GM21786 (cell line): ENCODE measurements at regions not wholly inside any gene's neighbourhood (a gene's known extent, or its start where the extent isn't known, plus 50 kb on each side); places are given as distances from the start of the nearest gene placed in this dataset.
A peak's percentile ranks its signal among the peaks of the same experiment; 100 is the strongest.
"Not testable (repeated sequence)": the region's sequence is repeated elsewhere in the genome, so short reads cannot be mapped to it uniquely, and the experiment has no call there.

Experiments used
- ATAC-seq: cut with Tn5 transposase; IDR thresholded peaks from one replicate; pipeline ENCODE4 v1.9.1; 2021; ENCODE audit not compliant: unreplicated experiment

DNA sequence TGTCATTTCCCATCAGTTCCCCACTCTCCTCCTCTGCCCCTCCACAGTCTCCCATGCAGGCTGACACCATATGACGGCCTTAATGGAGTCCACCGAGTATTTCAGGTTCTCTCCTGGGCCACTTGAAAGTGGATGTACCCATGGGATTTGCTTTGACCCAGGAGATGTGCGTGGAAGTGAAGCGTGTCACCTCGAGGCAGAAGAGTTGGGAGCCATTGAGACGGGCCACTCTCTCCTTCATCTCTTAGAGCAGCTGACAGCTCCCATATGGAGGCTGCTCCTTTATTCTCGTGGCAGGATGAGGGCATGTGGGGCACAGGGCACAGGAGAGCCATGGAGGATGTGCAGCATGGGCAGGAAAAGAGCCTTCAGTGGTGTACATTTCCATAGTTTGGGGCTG lies 144.7 kb upstream of the CRYM start:
- ATAC-seq, result not testable (repeated sequence)

- ATAC-seq, result not testable (repeated sequence)
Observed at GRCh38 chr16:21404699-21405098, 126.6 kb upstream of the CRYM start.

DNA sequence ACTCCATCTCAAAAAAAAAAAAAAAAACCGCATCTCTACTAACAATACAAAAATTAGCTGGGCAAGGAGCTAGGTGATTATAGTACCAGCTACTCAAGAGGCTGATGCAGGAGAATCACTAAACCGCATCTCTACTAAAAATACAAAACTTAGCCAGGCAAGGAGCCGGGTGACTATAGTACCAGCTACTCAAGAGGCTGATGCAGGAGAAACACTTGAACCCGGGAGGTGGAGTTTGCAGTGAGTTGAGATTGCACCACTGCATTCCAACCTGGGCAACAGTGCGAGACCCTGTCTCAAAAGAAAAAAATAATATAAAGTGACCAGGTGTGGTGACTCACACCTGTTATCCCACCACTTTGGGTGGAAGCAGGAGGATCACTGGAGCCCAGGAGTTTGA lies 119.8 kb upstream of the CRYM start:
- not testable (repeated sequence) for ATAC-seq

DNA sequence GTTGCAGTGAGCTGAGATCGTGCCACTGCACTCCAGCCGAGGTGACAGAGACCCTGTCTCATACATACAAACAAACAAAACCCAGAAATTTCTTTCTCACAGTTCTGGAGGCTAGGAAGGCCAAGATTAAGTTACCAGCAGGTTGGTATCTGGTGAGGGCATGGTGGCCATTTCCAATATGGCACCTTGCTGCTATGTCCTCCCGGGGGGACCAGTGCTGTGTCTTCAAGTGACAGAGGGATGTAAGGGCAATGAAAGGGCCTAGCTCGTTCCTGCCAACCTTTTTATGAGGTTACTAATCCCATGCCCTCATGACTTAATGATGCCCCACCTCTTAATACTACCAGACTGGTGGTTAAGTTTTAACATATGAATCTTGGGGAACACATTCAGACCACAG lies 118.5 kb upstream of the CRYM start:
- not testable (repeated sequence) for ATAC-seq

- ATAC-seq, result not testable (repeated sequence)
Observed at GRCh38 chr16:21390634-21391033, 112.5 kb upstream of the CRYM start.

- ATAC-seq, result not testable (repeated sequence)
Observed at GRCh38 chr16:21389860-21390259, 111.8 kb upstream of the CRYM start.

GRCh38 chr16:21387757-21388156 lies 109.7 kb upstream of the CRYM start:
- not testable (repeated sequence) for ATAC-seq

DNA sequence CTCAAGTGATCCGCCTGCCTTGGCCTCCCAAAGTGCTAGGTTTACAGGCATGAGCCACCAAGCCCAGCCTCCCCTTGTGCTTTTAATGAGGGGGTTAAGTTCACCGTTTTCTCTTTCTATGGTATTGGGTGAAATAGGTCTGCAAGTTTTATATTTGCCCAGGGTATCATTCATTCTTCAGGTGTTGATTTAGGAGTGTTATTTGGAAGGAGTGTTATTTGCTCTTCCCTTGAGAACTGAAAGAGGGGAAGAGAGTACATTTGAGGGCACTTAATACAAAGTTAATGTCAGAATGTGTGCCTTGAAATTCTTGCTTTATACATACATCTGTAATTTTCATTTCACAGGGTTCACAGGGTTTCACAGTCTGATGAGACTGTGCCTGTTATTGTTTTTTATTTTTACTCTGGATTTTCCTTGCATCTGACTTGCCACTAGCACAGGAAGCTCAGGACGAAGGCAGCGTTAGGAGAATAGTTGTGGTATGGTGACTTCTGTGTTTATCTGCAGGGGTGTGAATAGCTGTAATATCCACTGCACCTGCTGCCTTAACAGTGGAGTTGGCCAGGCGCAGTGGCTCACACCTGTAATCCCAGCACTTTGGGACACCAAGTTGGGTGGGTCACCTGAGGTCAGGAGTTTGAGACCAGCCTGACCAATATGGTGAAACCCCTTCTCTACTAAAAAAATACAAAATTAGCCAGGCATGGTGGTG lies 108.3 kb upstream of the CRYM start:
- ATAC-seq, result not testable (repeated sequence)

- not testable (repeated sequence) for ATAC-seq
Observed at GRCh38 chr16:21383682-21384081, 105.6 kb upstream of the CRYM start.

- not testable (repeated sequence) for ATAC-seq
Observed at GRCh38 chr16:21379645-21380044, 101.6 kb upstream of the CRYM start.

DNA sequence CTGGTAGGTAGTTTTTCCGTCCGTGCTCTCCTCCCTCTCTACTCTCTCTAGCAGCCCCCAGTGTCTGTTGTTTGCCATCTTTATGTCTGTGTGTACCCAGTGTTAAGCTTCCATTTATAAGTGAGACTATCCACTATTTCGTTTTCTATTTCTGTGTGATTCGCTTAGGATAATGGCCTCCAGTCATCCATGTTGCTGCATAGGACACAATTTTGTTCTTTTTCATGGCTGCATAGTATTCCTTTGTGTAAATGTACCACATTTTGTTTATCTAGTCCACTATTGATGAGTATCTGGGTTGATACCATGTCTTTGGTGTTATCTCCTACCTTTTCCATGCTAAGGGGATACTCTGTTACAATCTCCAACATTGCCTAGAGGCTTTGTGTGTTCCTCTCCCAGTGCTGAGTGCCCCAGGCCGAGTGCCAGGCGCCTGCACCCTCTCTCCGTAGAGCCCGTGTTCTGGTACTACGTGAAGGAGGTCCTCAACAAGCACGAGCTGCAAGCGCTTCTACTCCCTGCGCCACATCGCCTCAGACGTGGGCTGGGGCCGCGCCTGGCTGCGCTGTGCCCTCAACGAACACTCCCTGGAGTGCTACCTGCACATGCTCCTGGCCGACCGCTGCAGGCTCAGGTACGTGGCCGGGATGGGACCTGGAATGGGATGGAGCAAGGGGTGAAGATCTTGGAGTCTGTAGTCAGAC lies 98.3 kb upstream of the CRYM start:
- ATAC-seq, result not testable (repeated sequence)

GRCh38 chr16:21375334-21375733 lies 97.2 kb upstream of the CRYM start:
- not testable (repeated sequence) for ATAC-seq

DNA sequence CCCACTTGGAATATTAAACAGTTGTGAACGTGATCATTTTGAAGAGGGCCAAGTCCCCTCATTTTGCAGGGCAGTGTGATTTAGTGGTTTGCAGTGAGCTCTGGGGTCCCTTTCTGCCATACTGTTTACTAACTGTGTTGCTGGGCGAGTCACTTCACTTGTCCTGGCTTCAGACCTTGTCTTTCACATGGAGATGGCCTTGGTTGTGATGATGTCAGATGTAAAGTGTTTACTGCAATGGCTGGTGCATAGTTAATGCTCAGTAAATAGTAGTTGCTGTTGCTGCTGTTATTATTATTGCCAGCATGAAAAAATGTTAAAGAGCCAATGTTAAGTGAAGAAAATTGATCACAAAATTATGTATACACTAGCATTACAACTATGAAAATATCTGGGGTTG lies 95.4 kb upstream of the CRYM start:
- ATAC-seq, result not testable (repeated sequence)

- ATAC-seq, result not testable (repeated sequence)
Observed at GRCh38 chr16:21372862-21373261, 94.8 kb upstream of the CRYM start.

DNA sequence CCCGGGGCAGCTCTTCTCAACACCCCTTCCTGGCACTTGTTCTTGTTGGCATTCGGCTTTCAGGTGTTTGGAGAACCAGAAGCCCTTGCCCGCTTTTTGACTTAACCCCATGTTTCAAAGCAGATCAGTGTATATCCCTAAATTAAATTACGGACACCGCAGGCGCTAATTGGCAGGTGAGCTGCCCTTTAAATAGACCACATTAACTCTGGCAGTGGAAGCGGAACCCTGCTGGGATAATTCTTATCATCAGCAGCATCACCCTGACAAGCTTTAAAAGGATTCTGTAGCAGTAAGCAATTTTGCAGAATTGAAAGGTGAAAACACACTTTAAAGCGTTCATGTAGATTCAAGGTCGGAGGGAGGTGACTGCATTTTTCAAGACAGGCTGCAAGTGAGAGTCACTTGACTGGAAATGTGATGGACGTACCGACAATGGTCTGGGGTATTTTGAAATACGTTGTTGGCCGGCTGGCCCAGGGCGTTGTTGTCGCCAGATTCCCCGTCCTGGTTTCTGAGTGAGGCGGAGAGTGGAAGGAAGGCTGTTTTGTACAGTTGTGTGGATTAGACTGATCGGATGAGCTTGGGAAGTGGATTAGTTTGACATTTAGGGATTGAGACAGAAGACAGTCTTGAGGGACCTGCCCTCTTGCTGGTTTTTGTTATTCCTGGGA lies 94.2 kb upstream of the CRYM start:
- ATAC-seq, result not testable (repeated sequence)

GRCh38 chr16:21370791-21371190 lies 92.7 kb upstream of the CRYM start:
- ATAC-seq, result not testable (repeated sequence)

DNA sequence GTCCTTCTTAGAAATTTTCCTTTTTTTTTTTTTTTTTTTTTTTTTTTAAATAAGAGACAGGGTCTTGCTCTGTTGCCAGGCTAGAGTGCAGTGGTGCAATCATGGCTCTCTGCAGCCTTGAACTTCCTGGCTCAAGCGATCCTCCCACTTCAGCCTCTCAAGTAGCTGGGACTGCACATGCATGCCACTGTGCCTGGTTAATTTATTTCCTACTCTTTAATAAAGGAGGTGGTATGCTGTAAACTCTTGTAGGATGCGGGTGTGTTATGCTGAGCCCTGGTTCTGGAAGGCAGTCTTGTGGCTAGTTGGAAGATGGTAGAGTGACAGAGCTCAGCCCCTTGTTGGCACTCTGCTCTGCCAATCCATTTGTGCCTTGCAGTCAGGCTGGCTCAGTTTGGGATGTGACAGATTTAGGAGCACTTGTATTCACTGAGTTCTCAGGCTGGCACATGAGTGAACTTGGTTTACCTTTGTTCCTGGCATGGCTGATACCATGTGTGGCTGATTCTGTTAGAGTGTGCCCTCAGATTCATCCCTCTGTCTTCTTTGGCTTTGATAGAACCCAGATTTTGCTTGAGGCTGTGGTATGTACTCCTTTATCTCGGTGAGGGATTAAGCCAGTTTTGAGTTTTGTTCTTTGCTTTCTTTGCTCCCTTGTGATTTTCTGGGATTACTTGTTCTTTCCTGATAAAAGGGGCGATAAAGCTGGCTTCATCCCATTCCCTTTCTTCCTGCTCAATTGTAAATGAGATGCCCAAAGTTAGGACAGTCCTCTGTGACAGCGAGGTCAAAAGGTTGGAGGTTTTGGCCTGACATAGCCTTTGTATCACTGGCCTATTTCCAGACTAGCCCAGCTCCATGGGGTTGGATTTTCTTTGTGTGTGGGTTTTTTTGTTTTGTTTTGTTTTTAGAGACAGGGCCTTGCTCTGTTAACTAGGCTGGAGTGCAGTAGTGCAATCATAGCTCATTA lies 91.2 kb upstream of the CRYM start:
- ATAC-seq, result not testable (repeated sequence)

DNA sequence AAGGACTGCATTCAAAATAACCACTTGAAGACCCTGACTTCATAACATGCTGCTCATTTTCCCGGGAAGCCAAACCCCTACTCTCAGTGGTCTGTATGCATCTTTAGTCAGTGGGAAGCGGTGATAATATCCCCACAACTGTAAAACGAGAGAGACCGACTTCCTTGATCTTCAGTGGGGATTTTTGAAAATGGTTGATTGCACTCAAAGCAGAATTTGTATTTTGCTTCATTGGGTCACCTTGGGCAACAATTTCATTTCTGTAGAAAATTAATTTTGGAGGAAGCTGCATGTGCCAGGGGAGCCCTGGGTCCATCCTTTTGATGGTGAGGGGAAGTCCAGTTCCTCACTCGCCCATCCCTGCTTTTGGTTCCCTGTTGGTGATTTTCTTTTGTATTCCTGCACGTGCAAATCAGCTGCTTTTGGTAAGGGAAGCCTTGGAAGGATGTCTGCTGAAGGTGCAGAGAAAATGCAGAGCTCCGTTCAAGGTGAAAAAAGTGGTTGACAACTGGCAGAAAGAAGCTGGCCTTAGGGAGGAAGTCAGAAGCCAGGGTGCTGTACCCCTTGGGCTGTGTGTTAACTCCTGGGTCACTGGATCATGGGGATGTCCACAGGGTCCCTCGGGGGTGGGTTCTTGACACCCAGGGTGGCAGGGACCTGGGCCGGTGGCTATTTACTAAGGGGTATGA lies 89.8 kb upstream of the CRYM start:
- ATAC-seq, result not testable (repeated sequence)

DNA sequence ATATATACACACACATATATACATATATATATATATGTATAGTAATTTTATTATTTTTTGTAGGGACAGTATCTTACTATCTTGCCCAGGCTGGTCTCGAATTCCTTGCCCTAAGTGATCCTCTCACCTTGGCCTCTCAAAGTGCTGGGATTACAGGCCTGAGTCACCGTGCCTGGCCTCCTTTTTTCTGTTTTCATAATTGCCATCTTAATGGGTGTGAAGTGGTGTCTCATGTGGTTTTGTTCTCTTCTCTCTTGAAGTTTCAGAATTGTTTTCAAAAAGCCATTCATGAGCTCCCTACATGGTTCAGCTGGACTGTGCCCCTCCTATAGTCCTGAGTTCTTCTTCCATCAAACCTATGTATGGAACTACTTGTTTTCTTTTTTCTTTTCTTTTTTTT lies 88.9 kb upstream of the CRYM start:
- not testable (repeated sequence) for ATAC-seq

DNA sequence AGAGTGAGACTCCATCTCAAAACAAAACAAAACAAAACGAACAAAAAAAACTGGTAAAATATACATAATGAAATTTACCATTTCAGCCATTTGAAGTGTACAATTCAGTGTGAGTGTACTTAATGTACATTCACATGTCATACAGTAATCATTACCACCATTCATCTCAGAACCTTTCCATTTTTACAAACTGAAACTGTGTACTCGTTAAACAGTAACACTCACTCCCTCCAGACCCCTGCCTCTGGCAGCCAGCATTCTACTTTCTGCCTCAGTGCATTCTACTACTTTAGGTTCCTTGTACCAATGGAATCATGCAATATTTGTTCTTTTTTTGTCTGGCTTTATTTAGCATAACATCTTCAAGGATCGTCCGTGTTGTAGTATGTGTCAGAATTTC lies 87.5 kb upstream of the CRYM start:
- peak; percentile 37 for ATAC-seq
